GM23338 (cell line): ENCODE measurements at regions not wholly inside any gene's neighbourhood (a gene's known extent, or its start where the extent isn't known, plus 50 kb on each side); places are given as distances from the start of the nearest gene placed in this dataset.

Experiments used
- ATAC-seq: fragments of 200-7000 bp; cut with Tn5 transposase; 3 replicates; pipeline ENCODE4 v1.9.1; 2020
- DNase-seq: peaks from one replicate; pipeline ENCODE4 v3.0.0-alpha.2; 2015; ENCODE audit warnings: low spot score
- H2AFZ ChIP-seq: fragments of 200-600 bp; sonication (generic); 2 replicates; pipeline ENCODE4 v1.8.0; 2016; ENCODE audit warnings: antibody characterized with exemption, mild to moderate bottlenecking, moderate library complexity
- H3F3A ChIP-seq: fragments of 200-600 bp; sonication (generic); replicated peaks from 2 replicates; pipeline ENCODE4 v1.8.0; 2017; ENCODE audit warnings: antibody characterized with exemption, mixed run types, low read depth
- H3K27ac ChIP-seq: fragments of 200-600 bp; sonication (generic); 2 replicates; pipeline ENCODE4 v1.6.1; 2016; ENCODE audit warnings: low read depth
- H3K27me3 ChIP-seq: fragments of 200-600 bp; sonication (generic); 2 replicates; pipeline ENCODE4 v1.8.0; 2016; ENCODE audit warnings: mild to moderate bottlenecking, mixed run types, moderate library complexity; ENCODE audit not compliant: insufficient read depth
- H3K36me3 ChIP-seq: fragments of 200-600 bp; sonication (generic); 2 replicates; pipeline ENCODE4 v1.8.0; 2016; ENCODE audit warnings: mild to moderate bottlenecking; ENCODE audit not compliant: insufficient read depth
- H3K4me1 ChIP-seq: fragments of 200-600 bp; sonication (generic); 2 replicates; pipeline ENCODE4 v1.8.0; 2016; ENCODE audit warnings: mild to moderate bottlenecking, moderate library complexity; ENCODE audit not compliant: insufficient read depth
- H3K4me2 ChIP-seq: fragments of 200-600 bp; sonication (generic); 2 replicates; pipeline ENCODE4 v1.7.1; 2017; ENCODE audit warnings: mixed run types
- H3K4me3 ChIP-seq: fragments of 200-600 bp; sonication (generic); 2 replicates; pipeline ENCODE4 v1.6.1; 2016; ENCODE audit warnings: mixed run types
- H3K79me2 ChIP-seq: fragments of 200-600 bp; sonication (generic); replicated peaks from 2 replicates; pipeline ENCODE4 v1.8.0; 2017; ENCODE audit warnings: mild to moderate bottlenecking; ENCODE audit not compliant: insufficient read depth
- H3K9me2 ChIP-seq: fragments of 200-600 bp; sonication (generic); 2 replicates; pipeline ENCODE4 v1.8.0; 2017; ENCODE audit not compliant: insufficient read depth
- H4K20me1 ChIP-seq: fragments of 200-600 bp; sonication (generic); replicated peaks from 2 replicates; pipeline ENCODE4 v1.8.0; 2017; ENCODE audit warnings: mild to moderate bottlenecking; ENCODE audit not compliant: insufficient read depth
- H3K27ac Mint-ChIP-seq: 2 replicates; pipeline ENCODE4 v1.8.0; 2020; ENCODE audit warnings: inconsistent platforms, mild to moderate bottlenecking, moderate library complexity, mixed read lengths
- H3K27me3 Mint-ChIP-seq: 3 replicates; pipeline ENCODE4 v1.8.0; 2022; ENCODE audit warnings: low read depth, mild to moderate bottlenecking, moderate library complexity, mixed read lengths, inconsistent platforms; ENCODE audit not compliant: insufficient read depth, poor library complexity
- H3K36me3 Mint-ChIP-seq: 3 replicates; pipeline ENCODE4 v1.8.0; 2021; ENCODE audit warnings: low read depth, mild to moderate bottlenecking, inconsistent platforms, moderate library complexity, mixed read lengths
- H3K4me1 Mint-ChIP-seq: 3 replicates; pipeline ENCODE4 v1.8.0; 2020; ENCODE audit warnings: mild to moderate bottlenecking, inconsistent platforms, mixed read lengths
- H3K4me3 Mint-ChIP-seq: 3 replicates; pipeline ENCODE4 v1.8.0; 2021; ENCODE audit warnings: moderate library complexity, mild to moderate bottlenecking, inconsistent platforms, mixed read lengths
- H3K9me3 Mint-ChIP-seq: 3 replicates; pipeline ENCODE4 v1.8.0; 2020; ENCODE audit warnings: moderate library complexity, mild to moderate bottlenecking, inconsistent platforms, mixed read lengths
- EZH2 ChIP-seq: fragments of 200-600 bp; sonication (generic); IDR thresholded peaks from one replicate; pipeline ENCODE4 v1.8.0; 2017; ENCODE audit warnings: antibody characterized with exemption, mild to moderate bottlenecking, low read depth; ENCODE audit not compliant: unreplicated experiment
- EZH2phosphoT487 ChIP-seq: fragments of 200-600 bp; sonication (generic); IDR thresholded peaks from one replicate; pipeline ENCODE4 v1.8.1; 2018; ENCODE audit warnings: antibody characterized with exemption; ENCODE audit not compliant: unreplicated experiment
- JUNB ChIP-seq: IDR thresholded peaks from one replicate; pipeline ENCODE4 v1.6.1; 2016; ENCODE audit warnings: antibody characterized with exemption; ENCODE audit not compliant: unreplicated experiment
- POLR2AphosphoS5 ChIP-seq: IDR thresholded peaks from 2 replicates; pipeline ENCODE4 v1.6.1; 2016; ENCODE audit warnings: antibody characterized with exemption, low read depth
- STAT1 ChIP-seq: IDR thresholded peaks from one replicate; pipeline ENCODE4 v1.6.1; 2016; ENCODE audit warnings: antibody characterized with exemption; ENCODE audit not compliant: unreplicated experiment
- ZNF114 ChIP-seq: fragments of 250-450 bp; sonication (Bioruptor Pico); IDR thresholded peaks from 2 replicates; pipeline ENCODE4 v1.5.0; 2020; ENCODE audit warnings: mild to moderate bottlenecking, moderate library complexity
- TF ChIP-seq, protein P1 (sequence below): fragments of 250-450 bp; sonication (Bioruptor Pico); IDR thresholded peaks from 2 replicates; pipeline ENCODE4 v1.5.0; 2020; ENCODE audit warnings: mild to moderate bottlenecking, moderate library complexity
- TF ChIP-seq, protein P2 (sequence below): IDR thresholded peaks from one replicate; pipeline ENCODE4 v1.6.1; 2018; ENCODE audit warnings: antibody characterized with exemption; ENCODE audit not compliant: unreplicated experiment
- TF ChIP-seq, protein P3 (sequence below), 2 experiments: fragments of 200-600 bp in 1 of 2; sonication (generic) in 1 of 2; conservative IDR thresholded peaks; 2 replicates each; pipeline versions ENCODE4 v1.5.1 to v1.6.1; 2016 to 2017; ENCODE audit warnings: antibody characterized with exemption in 2 of 2, low read depth in 2 of 2, mild to moderate bottlenecking in 2 of 2, moderate library complexity in 1 of 2

DNA sequence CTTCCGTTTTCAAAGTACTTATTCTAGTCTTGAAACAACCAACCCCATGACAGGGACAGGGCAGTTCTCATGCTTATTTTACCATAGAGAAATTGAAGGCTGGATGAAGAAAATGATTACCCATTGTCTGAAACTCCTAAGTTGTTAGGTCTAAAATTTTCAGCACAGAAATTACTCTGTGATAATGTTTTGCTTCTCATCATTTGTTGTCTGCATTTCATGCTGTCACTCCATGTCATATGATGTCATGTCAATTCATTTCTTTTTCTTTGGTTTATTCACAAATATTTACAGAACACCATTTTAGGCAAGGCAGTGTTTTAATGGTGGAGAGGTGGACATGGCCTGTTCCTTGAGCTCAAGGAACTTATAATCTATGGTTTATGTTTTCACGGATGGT is 98.2 kb upstream of the RASGRP1 start:
- DNase-seq (no peak), ATAC-seq (no peak)
- Mint-ChIP-seq H3K4me1 (no peaks in the 10 kb centered on the region; the same call in 2 of the 3 replicates), H3K36me3 (no peaks in the 10 kb centered on the region), H3K27ac (no peak overlapping the region), H3K27me3 (no peaks in the 10 kb centered on the region), H3K4me3 (no peak overlapping the region), H3K9me3 (no peaks in the 10 kb centered on the region)
- no peak overlapping the region for H3K27ac ChIP-seq
- H3K4me3 ChIP-seq, result no peak overlapping the region
- H4K20me1 ChIP-seq, result no peaks in the 10 kb centered on the region
- no peaks in the 10 kb centered on the region for H3K9me2 ChIP-seq
- H3F3A ChIP-seq, result no peaks in the 10 kb centered on the region
- no peak for TF ChIP-seq EZH2phosphoT487
- no peak for TF ChIP-seq STAT1
- TF ChIP-seq, protein P1, sequence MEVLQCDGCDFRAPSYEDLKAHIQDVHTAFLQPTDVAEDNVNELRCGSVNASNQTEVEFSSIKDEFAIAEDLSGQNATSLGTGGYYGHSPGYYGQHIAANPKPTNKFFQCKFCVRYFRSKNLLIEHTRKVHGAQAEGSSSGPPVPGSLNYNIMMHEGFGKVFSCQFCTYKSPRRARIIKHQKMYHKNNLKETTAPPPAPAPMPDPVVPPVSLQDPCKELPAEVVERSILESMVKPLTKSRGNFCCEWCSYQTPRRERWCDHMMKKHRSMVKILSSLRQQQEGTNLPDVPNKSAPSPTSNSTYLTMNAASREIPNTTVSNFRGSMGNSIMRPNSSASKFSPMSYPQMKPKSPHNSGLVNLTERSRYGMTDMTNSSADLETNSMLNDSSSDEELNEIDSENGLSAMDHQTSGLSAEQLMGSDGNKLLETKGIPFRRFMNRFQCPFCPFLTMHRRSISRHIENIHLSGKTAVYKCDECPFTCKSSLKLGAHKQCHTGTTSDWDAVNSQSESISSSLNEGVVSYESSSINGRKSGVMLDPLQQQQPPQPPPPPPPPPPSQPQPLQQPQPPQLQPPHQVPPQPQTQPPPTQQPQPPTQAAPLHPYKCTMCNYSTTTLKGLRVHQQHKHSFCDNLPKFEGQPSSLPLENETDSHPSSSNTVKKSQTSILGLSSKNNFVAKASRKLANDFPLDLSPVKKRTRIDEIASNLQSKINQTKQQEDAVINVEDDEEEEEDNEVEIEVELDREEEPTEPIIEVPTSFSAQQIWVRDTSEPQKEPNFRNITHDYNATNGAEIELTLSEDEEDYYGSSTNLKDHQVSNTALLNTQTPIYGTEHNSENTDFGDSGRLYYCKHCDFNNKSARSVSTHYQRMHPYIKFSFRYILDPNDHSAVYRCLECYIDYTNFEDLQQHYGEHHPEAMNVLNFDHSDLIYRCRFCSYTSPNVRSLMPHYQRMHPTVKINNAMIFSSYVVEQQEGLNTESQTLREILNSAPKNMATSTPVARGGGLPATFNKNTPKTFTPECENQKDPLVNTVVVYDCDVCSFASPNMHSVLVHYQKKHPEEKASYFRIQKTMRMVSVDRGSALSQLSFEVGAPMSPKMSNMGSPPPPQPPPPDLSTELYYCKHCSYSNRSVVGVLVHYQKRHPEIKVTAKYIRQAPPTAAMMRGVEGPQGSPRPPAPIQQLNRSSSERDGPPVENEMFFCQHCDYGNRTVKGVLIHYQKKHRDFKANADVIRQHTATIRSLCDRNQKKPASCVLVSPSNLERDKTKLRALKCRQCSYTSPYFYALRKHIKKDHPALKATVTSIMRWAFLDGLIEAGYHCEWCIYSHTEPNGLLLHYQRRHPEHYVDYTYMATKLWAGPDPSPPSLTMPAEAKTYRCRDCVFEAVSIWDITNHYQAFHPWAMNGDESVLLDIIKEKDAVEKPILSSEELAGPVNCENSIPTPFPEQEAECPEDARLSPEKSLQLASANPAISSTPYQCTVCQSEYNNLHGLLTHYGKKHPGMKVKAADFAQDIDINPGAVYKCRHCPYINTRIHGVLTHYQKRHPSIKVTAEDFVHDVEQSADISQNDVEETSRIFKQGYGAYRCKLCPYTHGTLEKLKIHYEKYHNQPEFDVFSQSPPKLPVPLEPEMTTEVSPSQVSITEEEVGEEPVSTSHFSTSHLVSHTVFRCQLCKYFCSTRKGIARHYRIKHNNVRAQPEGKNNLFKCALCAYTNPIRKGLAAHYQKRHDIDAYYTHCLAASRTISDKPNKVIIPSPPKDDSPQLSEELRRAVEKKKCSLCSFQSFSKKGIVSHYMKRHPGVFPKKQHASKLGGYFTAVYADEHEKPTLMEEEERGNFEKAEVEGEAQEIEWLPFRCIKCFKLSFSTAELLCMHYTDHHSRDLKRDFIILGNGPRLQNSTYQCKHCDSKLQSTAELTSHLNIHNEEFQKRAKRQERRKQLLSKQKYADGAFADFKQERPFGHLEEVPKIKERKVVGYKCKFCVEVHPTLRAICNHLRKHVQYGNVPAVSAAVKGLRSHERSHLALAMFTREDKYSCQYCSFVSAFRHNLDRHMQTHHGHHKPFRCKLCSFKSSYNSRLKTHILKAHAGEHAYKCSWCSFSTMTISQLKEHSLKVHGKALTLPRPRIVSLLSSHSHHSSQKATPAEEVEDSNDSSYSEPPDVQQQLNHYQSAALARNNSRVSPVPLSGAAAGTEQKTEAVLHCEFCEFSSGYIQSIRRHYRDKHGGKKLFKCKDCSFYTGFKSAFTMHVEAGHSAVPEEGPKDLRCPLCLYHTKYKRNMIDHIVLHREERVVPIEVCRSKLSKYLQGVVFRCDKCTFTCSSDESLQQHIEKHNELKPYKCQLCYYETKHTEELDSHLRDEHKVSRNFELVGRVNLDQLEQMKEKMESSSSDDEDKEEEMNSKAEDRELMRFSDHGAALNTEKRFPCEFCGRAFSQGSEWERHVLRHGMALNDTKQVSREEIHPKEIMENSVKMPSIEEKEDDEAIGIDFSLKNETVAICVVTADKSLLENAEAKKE, result no peak
- TF ChIP-seq, protein P2, sequence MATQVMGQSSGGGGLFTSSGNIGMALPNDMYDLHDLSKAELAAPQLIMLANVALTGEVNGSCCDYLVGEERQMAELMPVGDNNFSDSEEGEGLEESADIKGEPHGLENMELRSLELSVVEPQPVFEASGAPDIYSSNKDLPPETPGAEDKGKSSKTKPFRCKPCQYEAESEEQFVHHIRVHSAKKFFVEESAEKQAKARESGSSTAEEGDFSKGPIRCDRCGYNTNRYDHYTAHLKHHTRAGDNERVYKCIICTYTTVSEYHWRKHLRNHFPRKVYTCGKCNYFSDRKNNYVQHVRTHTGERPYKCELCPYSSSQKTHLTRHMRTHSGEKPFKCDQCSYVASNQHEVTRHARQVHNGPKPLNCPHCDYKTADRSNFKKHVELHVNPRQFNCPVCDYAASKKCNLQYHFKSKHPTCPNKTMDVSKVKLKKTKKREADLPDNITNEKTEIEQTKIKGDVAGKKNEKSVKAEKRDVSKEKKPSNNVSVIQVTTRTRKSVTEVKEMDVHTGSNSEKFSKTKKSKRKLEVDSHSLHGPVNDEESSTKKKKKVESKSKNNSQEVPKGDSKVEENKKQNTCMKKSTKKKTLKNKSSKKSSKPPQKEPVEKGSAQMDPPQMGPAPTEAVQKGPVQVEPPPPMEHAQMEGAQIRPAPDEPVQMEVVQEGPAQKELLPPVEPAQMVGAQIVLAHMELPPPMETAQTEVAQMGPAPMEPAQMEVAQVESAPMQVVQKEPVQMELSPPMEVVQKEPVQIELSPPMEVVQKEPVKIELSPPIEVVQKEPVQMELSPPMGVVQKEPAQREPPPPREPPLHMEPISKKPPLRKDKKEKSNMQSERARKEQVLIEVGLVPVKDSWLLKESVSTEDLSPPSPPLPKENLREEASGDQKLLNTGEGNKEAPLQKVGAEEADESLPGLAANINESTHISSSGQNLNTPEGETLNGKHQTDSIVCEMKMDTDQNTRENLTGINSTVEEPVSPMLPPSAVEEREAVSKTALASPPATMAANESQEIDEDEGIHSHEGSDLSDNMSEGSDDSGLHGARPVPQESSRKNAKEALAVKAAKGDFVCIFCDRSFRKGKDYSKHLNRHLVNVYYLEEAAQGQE, result no peak
- no peak for TF ChIP-seq JUNB
- TF ChIP-seq, protein P3, sequence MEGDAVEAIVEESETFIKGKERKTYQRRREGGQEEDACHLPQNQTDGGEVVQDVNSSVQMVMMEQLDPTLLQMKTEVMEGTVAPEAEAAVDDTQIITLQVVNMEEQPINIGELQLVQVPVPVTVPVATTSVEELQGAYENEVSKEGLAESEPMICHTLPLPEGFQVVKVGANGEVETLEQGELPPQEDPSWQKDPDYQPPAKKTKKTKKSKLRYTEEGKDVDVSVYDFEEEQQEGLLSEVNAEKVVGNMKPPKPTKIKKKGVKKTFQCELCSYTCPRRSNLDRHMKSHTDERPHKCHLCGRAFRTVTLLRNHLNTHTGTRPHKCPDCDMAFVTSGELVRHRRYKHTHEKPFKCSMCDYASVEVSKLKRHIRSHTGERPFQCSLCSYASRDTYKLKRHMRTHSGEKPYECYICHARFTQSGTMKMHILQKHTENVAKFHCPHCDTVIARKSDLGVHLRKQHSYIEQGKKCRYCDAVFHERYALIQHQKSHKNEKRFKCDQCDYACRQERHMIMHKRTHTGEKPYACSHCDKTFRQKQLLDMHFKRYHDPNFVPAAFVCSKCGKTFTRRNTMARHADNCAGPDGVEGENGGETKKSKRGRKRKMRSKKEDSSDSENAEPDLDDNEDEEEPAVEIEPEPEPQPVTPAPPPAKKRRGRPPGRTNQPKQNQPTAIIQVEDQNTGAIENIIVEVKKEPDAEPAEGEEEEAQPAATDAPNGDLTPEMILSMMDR (conservative IDR thresholded peaks at IDR 0.05; ENCODE audit: low read depth in 2 of 2), result no peak
- TF ChIP-seq POLR2AphosphoS5, result no peak
- no peak for TF ChIP-seq EZH2
- no peak for TF ChIP-seq ZNF114
- H3K4me2 ChIP-seq, result no peak overlapping the region
- H3K27me3 ChIP-seq, result no peaks in the 10 kb centered on the region
- H3K36me3 ChIP-seq, result no peaks in the 10 kb centered on the region
- no peak overlapping the region for H2AFZ ChIP-seq
- no peaks in the 10 kb centered on the region for H3K79me2 ChIP-seq
- H3K4me1 ChIP-seq, result no peaks in the 10 kb centered on the region
